ENCODE measurements at regions not wholly inside any gene's neighbourhood (a gene's known extent, or its start where the extent isn't known, plus 50 kb on each side); places are given as distances from the start of the nearest gene placed in this dataset.

DNA sequence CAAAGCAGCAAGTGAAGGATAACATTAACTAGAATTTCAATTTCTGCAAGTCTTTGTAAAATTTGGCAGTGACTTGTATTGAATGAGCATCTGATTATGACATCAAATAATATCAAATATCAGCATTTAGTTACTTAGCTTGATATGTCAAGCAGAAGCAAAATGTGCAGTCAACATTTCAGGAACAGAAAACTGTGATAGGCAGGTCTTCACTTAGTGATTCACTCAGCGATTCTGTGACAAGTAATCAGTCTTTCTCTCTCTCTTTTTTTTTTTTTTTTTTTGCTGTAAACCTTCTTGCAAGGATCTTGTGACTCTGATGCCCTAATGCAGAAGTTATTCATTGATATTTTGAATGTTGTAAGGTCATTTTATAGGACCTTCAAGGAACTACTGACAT, 307.1 kb downstream of the MTERF1 start:
- TF ChIP-seq YY1 (IDR thresholded peaks at IDR 0.05; ENCODE audit: low read depth) (no peak), MAX (IDR thresholded peaks at IDR 0.05) (no peak), CEBPB (IDR thresholded peaks at IDR 0.05) (no peak), TEAD4 (IDR thresholded peaks at IDR 0.05) (no peak), EP300 (IDR thresholded peaks at IDR 0.05; ENCODE audit: borderline replicate concordance) (no peak), TCF12 (IDR thresholded peaks at IDR 0.05; ENCODE audit: low read depth) (no peak), TAF1 (IDR thresholded peaks at IDR 0.05; ENCODE audit: low read depth) (no peak), USF1 (IDR thresholded peaks at IDR 0.05) (no peak), RAD21 (IDR thresholded peaks at IDR 0.05; ENCODE audit: low read depth) (no peak), CREB1 (IDR thresholded peaks at IDR 0.05; ENCODE audit: low read depth) (no peak), EGR1 (IDR thresholded peaks at IDR 0.05) (no peak), FOXM1 (IDR thresholded peaks at IDR 0.05; ENCODE audit: borderline replicate concordance, low read depth) (no peak), NFIC (IDR thresholded peaks at IDR 0.05) (no peak), ZBTB7A (IDR thresholded peaks at IDR 0.05; ENCODE audit: low read depth) (no peak)
- TF ChIP-seq, protein P1, sequence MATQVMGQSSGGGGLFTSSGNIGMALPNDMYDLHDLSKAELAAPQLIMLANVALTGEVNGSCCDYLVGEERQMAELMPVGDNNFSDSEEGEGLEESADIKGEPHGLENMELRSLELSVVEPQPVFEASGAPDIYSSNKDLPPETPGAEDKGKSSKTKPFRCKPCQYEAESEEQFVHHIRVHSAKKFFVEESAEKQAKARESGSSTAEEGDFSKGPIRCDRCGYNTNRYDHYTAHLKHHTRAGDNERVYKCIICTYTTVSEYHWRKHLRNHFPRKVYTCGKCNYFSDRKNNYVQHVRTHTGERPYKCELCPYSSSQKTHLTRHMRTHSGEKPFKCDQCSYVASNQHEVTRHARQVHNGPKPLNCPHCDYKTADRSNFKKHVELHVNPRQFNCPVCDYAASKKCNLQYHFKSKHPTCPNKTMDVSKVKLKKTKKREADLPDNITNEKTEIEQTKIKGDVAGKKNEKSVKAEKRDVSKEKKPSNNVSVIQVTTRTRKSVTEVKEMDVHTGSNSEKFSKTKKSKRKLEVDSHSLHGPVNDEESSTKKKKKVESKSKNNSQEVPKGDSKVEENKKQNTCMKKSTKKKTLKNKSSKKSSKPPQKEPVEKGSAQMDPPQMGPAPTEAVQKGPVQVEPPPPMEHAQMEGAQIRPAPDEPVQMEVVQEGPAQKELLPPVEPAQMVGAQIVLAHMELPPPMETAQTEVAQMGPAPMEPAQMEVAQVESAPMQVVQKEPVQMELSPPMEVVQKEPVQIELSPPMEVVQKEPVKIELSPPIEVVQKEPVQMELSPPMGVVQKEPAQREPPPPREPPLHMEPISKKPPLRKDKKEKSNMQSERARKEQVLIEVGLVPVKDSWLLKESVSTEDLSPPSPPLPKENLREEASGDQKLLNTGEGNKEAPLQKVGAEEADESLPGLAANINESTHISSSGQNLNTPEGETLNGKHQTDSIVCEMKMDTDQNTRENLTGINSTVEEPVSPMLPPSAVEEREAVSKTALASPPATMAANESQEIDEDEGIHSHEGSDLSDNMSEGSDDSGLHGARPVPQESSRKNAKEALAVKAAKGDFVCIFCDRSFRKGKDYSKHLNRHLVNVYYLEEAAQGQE (IDR thresholded peaks at IDR 0.05; ENCODE audit: low read depth): no peak

DNA sequence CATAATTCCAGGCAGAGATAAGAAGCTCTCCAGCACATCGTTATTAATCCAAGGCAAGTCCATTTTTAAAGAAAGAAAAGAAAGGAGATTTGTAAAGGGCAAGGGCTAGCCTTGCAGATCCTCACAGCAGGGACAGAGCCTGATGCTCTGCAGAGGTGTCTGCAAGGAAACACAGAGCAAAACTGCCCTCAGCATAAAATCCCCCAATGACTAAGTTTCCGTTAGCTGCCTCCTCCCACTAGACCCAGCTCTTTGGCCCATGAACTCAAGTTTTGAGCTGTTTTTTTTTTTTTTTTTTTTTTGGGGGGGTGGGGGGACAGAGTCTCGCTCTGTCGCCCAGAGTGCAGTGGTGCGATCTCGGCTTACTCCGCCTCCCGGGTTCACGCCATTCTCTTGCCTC, 300.7 kb downstream of the MTERF1 start:
- TF ChIP-seq TAF1 (IDR thresholded peaks at IDR 0.05; ENCODE audit: low read depth): no peak
- TF ChIP-seq EP300 (IDR thresholded peaks at IDR 0.05; ENCODE audit: borderline replicate concordance): no peak
- TF ChIP-seq USF1 (IDR thresholded peaks at IDR 0.05): no peak
- TF ChIP-seq, protein P1 (IDR thresholded peaks at IDR 0.05; ENCODE audit: low read depth): no peak
- no peak for TF ChIP-seq RAD21 (IDR thresholded peaks at IDR 0.05; ENCODE audit: low read depth)
- no peak for TF ChIP-seq EGR1 (IDR thresholded peaks at IDR 0.05)
- TF ChIP-seq CEBPB (IDR thresholded peaks at IDR 0.05): no peak
- no peak for TF ChIP-seq FOXM1 (IDR thresholded peaks at IDR 0.05; ENCODE audit: borderline replicate concordance, low read depth)
- TF ChIP-seq ZBTB7A (IDR thresholded peaks at IDR 0.05; ENCODE audit: low read depth): no peak
- no peak for TF ChIP-seq YY1 (IDR thresholded peaks at IDR 0.05; ENCODE audit: low read depth)

DNA sequence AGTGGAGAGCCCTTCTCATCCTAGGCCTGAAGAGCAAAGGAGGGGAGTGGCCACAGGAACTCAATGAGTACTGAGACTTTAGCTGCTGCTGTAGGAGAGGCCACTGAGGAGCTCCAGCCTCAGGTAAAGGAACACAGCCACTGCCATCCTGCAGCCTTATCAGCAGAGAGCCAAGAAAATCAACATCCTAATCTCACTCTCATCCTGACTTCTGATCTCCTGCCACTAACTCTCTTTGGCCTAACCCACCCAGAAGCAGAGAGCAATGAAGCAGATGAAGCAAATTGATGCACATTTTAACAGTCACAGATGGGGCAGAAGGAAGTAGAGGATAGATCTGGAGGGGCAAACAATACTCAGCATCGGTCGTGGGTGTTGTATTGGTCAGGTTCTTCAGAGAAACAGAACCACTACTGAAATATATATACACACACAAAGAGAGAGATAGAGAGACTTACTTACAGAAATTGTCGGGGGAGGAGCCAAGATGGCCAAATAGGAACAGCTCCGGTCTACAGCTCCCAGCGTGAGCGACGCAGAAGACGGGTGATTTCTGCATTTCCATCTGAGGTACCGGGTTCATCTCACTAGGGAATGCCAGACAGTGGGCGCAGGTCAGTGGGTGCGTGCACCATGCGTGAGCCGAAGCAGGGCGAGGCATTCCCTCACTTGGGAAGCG, 297.6 kb downstream of the MTERF1 start:
- TF ChIP-seq USF1 (IDR thresholded peaks at IDR 0.05): no peak
- no peak for TF ChIP-seq EGR1 (IDR thresholded peaks at IDR 0.05)

DNA sequence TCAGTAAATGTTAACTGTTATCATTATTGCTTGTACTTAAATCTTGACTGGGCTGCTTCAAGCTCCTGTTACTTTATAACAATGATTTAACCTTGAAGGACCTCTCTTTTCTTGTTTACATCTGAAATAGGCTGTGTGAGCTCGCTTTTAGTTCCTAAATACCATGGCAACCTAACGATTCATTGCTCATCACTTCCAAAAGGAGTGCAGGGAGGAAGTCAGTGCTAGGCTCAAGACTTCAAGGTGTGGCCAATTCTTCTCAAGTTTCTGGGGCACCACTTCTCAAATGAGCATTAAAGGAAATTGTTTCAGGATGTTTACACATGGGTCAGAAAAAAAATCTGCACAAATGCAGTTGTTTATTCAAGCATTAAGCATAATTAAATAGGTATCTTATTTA, 284.2 kb downstream of the MTERF1 start:
- no peak for TF ChIP-seq YY1 (IDR thresholded peaks at IDR 0.05; ENCODE audit: low read depth)
- TF ChIP-seq EGR1 (IDR thresholded peaks at IDR 0.05): no peak
- TF ChIP-seq RAD21 (IDR thresholded peaks at IDR 0.05; ENCODE audit: low read depth): no peak
- no peak for TF ChIP-seq EP300 (IDR thresholded peaks at IDR 0.05; ENCODE audit: borderline replicate concordance)
- no peak for TF ChIP-seq TEAD4 (IDR thresholded peaks at IDR 0.05)
- TF ChIP-seq TAF1 (IDR thresholded peaks at IDR 0.05; ENCODE audit: low read depth): no peak
- TF ChIP-seq TCF12 (IDR thresholded peaks at IDR 0.05; ENCODE audit: low read depth): no peak
- no peak for TF ChIP-seq USF1 (IDR thresholded peaks at IDR 0.05)
- no peak for TF ChIP-seq CREB1 (IDR thresholded peaks at IDR 0.05; ENCODE audit: low read depth)
- TF ChIP-seq CEBPB (IDR thresholded peaks at IDR 0.05): no peak

GRCh38 chr7:91598791-91599190, 281.7 kb downstream of the MTERF1 start:
- no peak for TF ChIP-seq MAX (IDR thresholded peaks at IDR 0.05)
- TF ChIP-seq CREB1 (IDR thresholded peaks at IDR 0.05; ENCODE audit: low read depth): no peak
- TF ChIP-seq CEBPB (IDR thresholded peaks at IDR 0.05): no peak
- no peak for TF ChIP-seq EGR1 (IDR thresholded peaks at IDR 0.05)
- TF ChIP-seq FOXM1 (IDR thresholded peaks at IDR 0.05; ENCODE audit: borderline replicate concordance, low read depth): no peak
- no peak for TF ChIP-seq EP300 (IDR thresholded peaks at IDR 0.05; ENCODE audit: borderline replicate concordance)
- TF ChIP-seq TAF1 (IDR thresholded peaks at IDR 0.05; ENCODE audit: low read depth): no peak
- TF ChIP-seq, protein P1 (IDR thresholded peaks at IDR 0.05; ENCODE audit: low read depth): no peak

All from Ishikawa (cell line).